ENCODE measurements at regions not wholly inside any gene's neighbourhood (a gene's known extent, or its start where the extent isn't known, plus 50 kb on each side); places are given as distances from the start of the nearest gene placed in this dataset.

GRCh38 chr13:80665792-80666333 lies 324.9 kb upstream of the SPRY2 start:
- TF ChIP-seq CTCF (IDR thresholded peaks at IDR 0.05; ENCODE audit: low read depth, low read length, missing control alignments): no peak
- no peak for DNase-seq (ENCODE audit: extremely low read depth, low read depth)
- no peak overlapping the region for H3K4me3 ChIP-seq (replicated peaks; ENCODE audit: low read depth, low read length)

- DNase-seq (ENCODE audit: extremely low read depth, low read depth): no peak
- TF ChIP-seq CTCF (IDR thresholded peaks at IDR 0.05; ENCODE audit: low read depth, low read length, missing control alignments): no peak
- no peak overlapping the region for H3K4me3 ChIP-seq (replicated peaks; ENCODE audit: low read depth, low read length)
Measured at GRCh38 chr13:80664950-80665349, 324.0 kb upstream of the SPRY2 start.

- no peak for TF ChIP-seq CTCF (IDR thresholded peaks at IDR 0.05; ENCODE audit: low read depth, low read length, missing control alignments)
- DNase-seq (ENCODE audit: extremely low read depth, low read depth): no peak
- H3K4me3 ChIP-seq (replicated peaks; ENCODE audit: low read depth, low read length): no peak overlapping the region
Measured at GRCh38 chr13:80663788-80664187, 322.9 kb upstream of the SPRY2 start.

- no peak overlapping the region for H3K4me3 ChIP-seq (replicated peaks; ENCODE audit: low read depth, low read length)
- no peak for TF ChIP-seq CTCF (IDR thresholded peaks at IDR 0.05; ENCODE audit: low read depth, low read length, missing control alignments)
- DNase-seq (ENCODE audit: extremely low read depth, low read depth): no peak
Measured at GRCh38 chr13:80658705-80659104, 317.8 kb upstream of the SPRY2 start.

- DNase-seq (ENCODE audit: extremely low read depth, low read depth): no peak
- H3K4me3 ChIP-seq (replicated peaks; ENCODE audit: low read depth, low read length): no peak overlapping the region
Measured at GRCh38 chr13:80656512-80656904, 315.6 kb upstream of the SPRY2 start.

GRCh38 chr13:80655778-80656511 lies 315.0 kb upstream of the SPRY2 start:
- DNase-seq (ENCODE audit: extremely low read depth, low read depth): no peak
- H3K4me3 ChIP-seq (replicated peaks; ENCODE audit: low read depth, low read length): no peak overlapping the region
- no peak for TF ChIP-seq CTCF (IDR thresholded peaks at IDR 0.05; ENCODE audit: low read depth, low read length, missing control alignments)

More at GRCh38 chr13:80656512-80656904, 315.6 kb upstream of the SPRY2 start:
- TF ChIP-seq CTCF (IDR thresholded peaks at IDR 0.05; ENCODE audit: low read depth, low read length, missing control alignments): no peak
